ENCODE measurements at regions not wholly inside any gene's neighbourhood (a gene's known extent, or its start where the extent isn't known, plus 50 kb on each side); places are given as distances from the start of the nearest gene placed in this dataset.

DNA sequence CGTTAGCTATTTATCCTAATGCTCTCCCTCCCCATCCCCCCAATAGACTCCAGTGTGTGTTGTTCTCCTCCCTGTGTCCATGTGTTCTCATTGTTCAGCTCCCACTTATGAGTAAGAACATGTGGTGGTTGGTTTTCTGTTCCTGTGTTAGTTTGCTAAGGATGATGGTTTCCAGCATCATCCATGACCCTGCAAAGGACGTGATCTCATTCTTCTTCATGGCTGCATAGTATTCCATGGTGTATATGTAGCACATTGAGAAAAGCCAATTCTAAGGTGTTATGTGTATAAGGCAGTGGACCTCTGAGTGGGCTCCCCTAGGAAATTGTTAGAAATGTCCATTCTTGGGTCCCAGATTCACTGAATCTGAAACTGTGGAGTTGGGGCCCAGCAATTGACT, 103.1 kb upstream of the MYO10 start:
- TF ChIP-seq, protein P1, sequence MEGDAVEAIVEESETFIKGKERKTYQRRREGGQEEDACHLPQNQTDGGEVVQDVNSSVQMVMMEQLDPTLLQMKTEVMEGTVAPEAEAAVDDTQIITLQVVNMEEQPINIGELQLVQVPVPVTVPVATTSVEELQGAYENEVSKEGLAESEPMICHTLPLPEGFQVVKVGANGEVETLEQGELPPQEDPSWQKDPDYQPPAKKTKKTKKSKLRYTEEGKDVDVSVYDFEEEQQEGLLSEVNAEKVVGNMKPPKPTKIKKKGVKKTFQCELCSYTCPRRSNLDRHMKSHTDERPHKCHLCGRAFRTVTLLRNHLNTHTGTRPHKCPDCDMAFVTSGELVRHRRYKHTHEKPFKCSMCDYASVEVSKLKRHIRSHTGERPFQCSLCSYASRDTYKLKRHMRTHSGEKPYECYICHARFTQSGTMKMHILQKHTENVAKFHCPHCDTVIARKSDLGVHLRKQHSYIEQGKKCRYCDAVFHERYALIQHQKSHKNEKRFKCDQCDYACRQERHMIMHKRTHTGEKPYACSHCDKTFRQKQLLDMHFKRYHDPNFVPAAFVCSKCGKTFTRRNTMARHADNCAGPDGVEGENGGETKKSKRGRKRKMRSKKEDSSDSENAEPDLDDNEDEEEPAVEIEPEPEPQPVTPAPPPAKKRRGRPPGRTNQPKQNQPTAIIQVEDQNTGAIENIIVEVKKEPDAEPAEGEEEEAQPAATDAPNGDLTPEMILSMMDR (IDR thresholded peaks at IDR 0.05; ENCODE audit: low read depth, low read length), result no peak
- no peak overlapping the region for H3K4me3 ChIP-seq (ENCODE audit: low read depth, low read length)

- TF ChIP-seq, protein P1 (IDR thresholded peaks at IDR 0.05; ENCODE audit: low read depth, low read length), result no peak
- no peak overlapping the region for H3K4me3 ChIP-seq (ENCODE audit: low read depth, low read length)
Measured at GRCh38 chr5:17042041-17042440, 106.0 kb upstream of the MYO10 start.

GRCh38 chr5:17046320-17046719, 110.2 kb upstream of the MYO10 start:
- H3K4me3 ChIP-seq (ENCODE audit: low read depth, low read length), result no peak overlapping the region
- TF ChIP-seq, protein P1 (IDR thresholded peaks at IDR 0.05; ENCODE audit: low read depth, low read length), result no peak

DNA sequence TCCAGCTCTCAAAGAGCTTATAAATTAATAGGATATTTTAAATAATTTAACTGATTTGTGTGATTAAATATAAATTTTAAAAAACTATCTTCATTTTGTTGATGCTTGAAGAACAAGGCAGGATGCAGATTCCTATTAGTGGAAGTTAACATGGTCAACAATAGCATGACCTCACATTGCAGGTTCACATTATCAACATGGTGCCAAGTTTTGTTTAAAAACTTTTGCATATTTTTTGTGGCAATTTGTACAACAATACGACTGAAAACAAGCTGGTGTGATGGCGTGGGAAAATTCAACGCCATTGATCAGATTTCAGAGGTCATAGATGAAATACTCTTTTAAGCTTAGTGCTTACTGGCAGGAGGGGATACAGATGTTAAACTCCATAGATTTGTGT, 114.1 kb upstream of the MYO10 start:
- TF ChIP-seq, protein P1 (IDR thresholded peaks at IDR 0.05; ENCODE audit: low read depth, low read length), result no peak

GRCh38 chr5:17054911-17055310, 118.8 kb upstream of the MYO10 start:
- no peak overlapping the region for H3K4me3 ChIP-seq (ENCODE audit: low read depth, low read length)
- TF ChIP-seq, protein P1 (IDR thresholded peaks at IDR 0.05; ENCODE audit: low read depth, low read length), result no peak

More for the DNA sequence above, 114.1 kb upstream of the MYO10 start:
- H3K4me3 ChIP-seq (ENCODE audit: low read depth, low read length), result no peak overlapping the region

DNA sequence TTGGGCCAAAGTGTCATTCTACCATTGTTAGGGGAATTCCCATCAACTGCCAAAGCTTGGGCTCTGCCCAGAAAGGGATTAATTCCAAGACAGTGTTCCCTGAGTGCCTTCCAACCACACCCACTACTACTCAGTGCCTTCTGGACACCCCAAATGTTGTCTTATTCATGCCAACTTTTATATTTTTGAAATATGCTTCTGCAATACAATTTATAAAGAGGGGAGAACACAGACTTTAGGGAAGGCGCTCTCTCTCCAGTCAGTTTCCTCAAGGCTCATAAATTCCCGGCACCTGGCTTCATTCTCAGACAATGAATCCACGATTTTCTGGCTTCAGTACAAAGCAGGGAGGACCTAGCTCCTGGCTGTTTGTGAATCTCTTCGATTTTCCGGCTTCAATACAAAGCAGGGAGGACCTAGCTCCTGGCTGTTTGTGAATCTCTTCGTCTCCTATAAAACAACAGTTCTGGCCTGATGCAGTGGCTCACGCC, 120.1 kb upstream of the MYO10 start:
- H3K4me3 ChIP-seq (ENCODE audit: low read depth, low read length), result no peak overlapping the region
- TF ChIP-seq, protein P1 (IDR thresholded peaks at IDR 0.05; ENCODE audit: low read depth, low read length), result no peak

- TF ChIP-seq, protein P1 (IDR thresholded peaks at IDR 0.05; ENCODE audit: low read depth, low read length), result no peak
- H3K4me3 ChIP-seq (ENCODE audit: low read depth, low read length), result no peak overlapping the region
Measured at GRCh38 chr5:17058438-17058837, 122.3 kb upstream of the MYO10 start.
